ENCODE measurements at regions not wholly inside any gene's neighbourhood (a gene's known extent, or its start where the extent isn't known, plus 50 kb on each side); places are given as distances from the start of the nearest gene placed in this dataset.

GRCh38 chr1:209402697-209403096 is 180.8 kb upstream of the CAMK1G start:
- intact Hi-C loops (cut with DNase I; ENCODE audit: low total_unique reads) = no loop called here
- 73 to 83% methylated on average over 2 of the region's 2 CpGs for WGBS, 2 donors
- no peak overlapping the region for H3K4me3 ChIP-seq (ENCODE audit: low read depth, poor library complexity, severe bottlenecking)
- DNase-seq (ENCODE audit: low spot score in 2 of 2) = no peak
- no peak for TF ChIP-seq CTCF (IDR thresholded peaks at IDR 0.05)
- TF ChIP-seq POLR2A (IDR thresholded peaks at IDR 0.05) = no peak

GRCh38 chr1:209403921-209404320 is 179.6 kb upstream of the CAMK1G start:
- 65 to 72% methylated on average over 7 of the region's 7 CpGs for WGBS, 2 donors
- TF ChIP-seq CTCF (IDR thresholded peaks at IDR 0.05) (no peak), POLR2A (IDR thresholded peaks at IDR 0.05) (no peak)
- no peak overlapping the region for H3K4me3 ChIP-seq (ENCODE audit: low read depth, poor library complexity, severe bottlenecking)
- DNase-seq (ENCODE audit: low spot score in 2 of 2) = no peak
- intact Hi-C loops (cut with DNase I; ENCODE audit: low total_unique reads) = no loop called here

GRCh38 chr1:209404577-209404976 is 178.9 kb upstream of the CAMK1G start:
- DNase-seq (ENCODE audit: low spot score in 2 of 2) = no peak
- intact Hi-C loops (cut with DNase I; ENCODE audit: low total_unique reads) = no loop called here
- no peak overlapping the region for H3K4me3 ChIP-seq (ENCODE audit: low read depth, poor library complexity, severe bottlenecking)
- 57 to 68% methylated on average over 3 of the region's 3 CpGs for WGBS, 2 donors
- TF ChIP-seq CTCF (IDR thresholded peaks at IDR 0.05) = no peak
- TF ChIP-seq POLR2A (IDR thresholded peaks at IDR 0.05) = no peak

GRCh38 chr1:209405183-209405814 is 178.2 kb upstream of the CAMK1G start:
- no peak overlapping the region for H3K4me3 ChIP-seq (ENCODE audit: low read depth, poor library complexity, severe bottlenecking)
- TF ChIP-seq POLR2A (IDR thresholded peaks at IDR 0.05) (no peak), CTCF (IDR thresholded peaks at IDR 0.05) (no peak)
- intact Hi-C loops (cut with DNase I; ENCODE audit: low total_unique reads) = no loop called here
- no peak for DNase-seq (ENCODE audit: low spot score in 2 of 2)
- WGBS, 2 donors = 29 to 41% methylated on average over 5 of the region's 5 CpGs

- intact Hi-C loops (cut with DNase I; ENCODE audit: low total_unique reads) = no loop called here
- WGBS, 2 donors = 52 to 54% methylated on average over 3 of the region's 3 CpGs
- H3K4me3 ChIP-seq (ENCODE audit: low read depth, poor library complexity, severe bottlenecking) = no peak overlapping the region
- DNase-seq (ENCODE audit: low spot score in 2 of 2) = no peak
- TF ChIP-seq CTCF (IDR thresholded peaks at IDR 0.05) (no peak), POLR2A (IDR thresholded peaks at IDR 0.05) (no peak)
Observed at GRCh38 chr1:209406168-209406567, 177.3 kb upstream of the CAMK1G start.

- intact Hi-C loops (cut with DNase I; ENCODE audit: low total_unique reads) = no loop called here
- 47 to 53% methylated on average over 2 of the region's 2 CpGs for whole genome bisulfite sequencing, 2 donors
- H3K4me3 ChIP-seq (ENCODE audit: low read depth, poor library complexity, severe bottlenecking) = no peak overlapping the region
- TF ChIP-seq CTCF (IDR thresholded peaks at IDR 0.05) (no peak), POLR2A (IDR thresholded peaks at IDR 0.05) (no peak)
- DNase-seq (ENCODE audit: low spot score in 2 of 2) = no peak
Observed at GRCh38 chr1:209406595-209406994, 176.9 kb upstream of the CAMK1G start.

Data from lower leg skin (tissue), 4 donors.